Gastroesophageal sphincter (tissue), 4 donors: ENCODE measurements at regions not wholly inside any gene's neighbourhood (a gene's known extent, or its start where the extent isn't known, plus 50 kb on each side); places are given as distances from the start of the nearest gene placed in this dataset.

Source experiments
- ATAC-seq: fragments of 150-250 bp; one replicate; pipeline ENCODE4 v1.9.1; 2016; ENCODE audit warnings: mild to moderate bottlenecking, moderate library complexity
- H3K27ac ChIP-seq, 4 donors: fragments of 200-600 bp; sonication (generic) in 3 of 4; 1 replicate in 3 of 4; 2 replicates in 1 of 4; pipeline ENCODE4 v1.5.1; 2016 to 2019
- H3K27me3 ChIP-seq: fragments of 200-600 bp; sonication (generic); one replicate; pipeline ENCODE4 v1.5.1; 2019
- H3K36me3 ChIP-seq, 2 donors: fragments of 200-600 bp; sonication (generic); one replicate each; pipeline ENCODE4 v1.5.1; 2019; ENCODE audit warnings: control low read depth in 1 of 2
- H3K4me1 ChIP-seq, 3 donors: fragments of 200-600 bp; sonication (generic); 1 replicate in 2 of 3; 2 replicates in 1 of 3; pipeline ENCODE4 v1.5.1; 2016 to 2019; ENCODE audit warnings: control low read depth in 2 of 3
- H3K4me3 ChIP-seq, 2 donors: fragments of 200-600 bp; sonication (generic); one replicate each; pipeline ENCODE4 v1.5.1; 2019; ENCODE audit warnings: mild to moderate bottlenecking in 1 of 2, moderate library complexity in 1 of 2
- H3K9me3 ChIP-seq, 3 donors: fragments of 200-600 bp; sonication (generic); one replicate each; pipeline ENCODE4 v1.5.1; 2017 to 2019; ENCODE audit warnings: control low read depth in 2 of 3
- EP300 ChIP-seq: sonication (generic); formaldehyde crosslinking; IDR thresholded peaks from one replicate; pipeline ENCODE4 v1.6.1; 2017; ENCODE audit warnings: antibody characterized with exemption, mild to moderate bottlenecking
- POLR2A ChIP-seq, 2 donors: fragments of 450-650 bp; IDR thresholded peaks; one replicate each; pipeline ENCODE4 v1.6.1; 2017; ENCODE audit warnings: antibody characterized with exemption in 2 of 2, mild to moderate bottlenecking in 2 of 2, moderate library complexity in 1 of 2
- POLR2AphosphoS5 ChIP-seq: sonication (generic); formaldehyde crosslinking; IDR thresholded peaks from one replicate; pipeline ENCODE4 v1.6.1; 2017; ENCODE audit warnings: antibody characterized with exemption
- WGBS, 2 donors: methylation state at CpG; one replicate each; pipeline ENCODE4 v1.1.5; 2018; ENCODE audit warnings: low coverage in 1 of 2; 5-methylcytosine and 5-hydroxymethylcytosine counted together
- TF ChIP-seq, protein P1 (sequence below), 4 experiments: fragments of 200-600 bp in 2 of 4; fragments of 450-650 bp in 2 of 4; sonication (generic) in 1 of 4; IDR thresholded peaks; one replicate each; pipeline ENCODE4 v1.5.1; 2017 to 2019; ENCODE audit warnings: antibody characterized with exemption in 4 of 4, mild to moderate bottlenecking in 2 of 4, moderate library complexity in 2 of 4

- no peak overlapping the region for H3K4me3 ChIP-seq
- no peaks in the 10 kb centered on the region for H3K27me3 ChIP-seq
- no peak for ATAC-seq
- 83 to 90% methylated on average over 2 to 3 of the region's 3 CpGs for WGBS, 2 donors
- H3K36me3 ChIP-seq = no peaks in the 10 kb centered on the region
- H3K9me3 ChIP-seq = no peaks in the 10 kb centered on the region
- TF ChIP-seq, protein P1, sequence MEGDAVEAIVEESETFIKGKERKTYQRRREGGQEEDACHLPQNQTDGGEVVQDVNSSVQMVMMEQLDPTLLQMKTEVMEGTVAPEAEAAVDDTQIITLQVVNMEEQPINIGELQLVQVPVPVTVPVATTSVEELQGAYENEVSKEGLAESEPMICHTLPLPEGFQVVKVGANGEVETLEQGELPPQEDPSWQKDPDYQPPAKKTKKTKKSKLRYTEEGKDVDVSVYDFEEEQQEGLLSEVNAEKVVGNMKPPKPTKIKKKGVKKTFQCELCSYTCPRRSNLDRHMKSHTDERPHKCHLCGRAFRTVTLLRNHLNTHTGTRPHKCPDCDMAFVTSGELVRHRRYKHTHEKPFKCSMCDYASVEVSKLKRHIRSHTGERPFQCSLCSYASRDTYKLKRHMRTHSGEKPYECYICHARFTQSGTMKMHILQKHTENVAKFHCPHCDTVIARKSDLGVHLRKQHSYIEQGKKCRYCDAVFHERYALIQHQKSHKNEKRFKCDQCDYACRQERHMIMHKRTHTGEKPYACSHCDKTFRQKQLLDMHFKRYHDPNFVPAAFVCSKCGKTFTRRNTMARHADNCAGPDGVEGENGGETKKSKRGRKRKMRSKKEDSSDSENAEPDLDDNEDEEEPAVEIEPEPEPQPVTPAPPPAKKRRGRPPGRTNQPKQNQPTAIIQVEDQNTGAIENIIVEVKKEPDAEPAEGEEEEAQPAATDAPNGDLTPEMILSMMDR (IDR thresholded peaks at IDR 0.05) = no peak
- TF ChIP-seq POLR2A (IDR thresholded peaks at IDR 0.05) = no peak
- TF ChIP-seq EP300 = no peak
- no peak for TF ChIP-seq POLR2AphosphoS5
- no peak overlapping the region for H3K27ac ChIP-seq
- H3K4me1 ChIP-seq = no peaks in the 10 kb centered on the region
Measured at GRCh38 chrX:42027367-42028000, 104.1 kb upstream of the CASK start.

DNA sequence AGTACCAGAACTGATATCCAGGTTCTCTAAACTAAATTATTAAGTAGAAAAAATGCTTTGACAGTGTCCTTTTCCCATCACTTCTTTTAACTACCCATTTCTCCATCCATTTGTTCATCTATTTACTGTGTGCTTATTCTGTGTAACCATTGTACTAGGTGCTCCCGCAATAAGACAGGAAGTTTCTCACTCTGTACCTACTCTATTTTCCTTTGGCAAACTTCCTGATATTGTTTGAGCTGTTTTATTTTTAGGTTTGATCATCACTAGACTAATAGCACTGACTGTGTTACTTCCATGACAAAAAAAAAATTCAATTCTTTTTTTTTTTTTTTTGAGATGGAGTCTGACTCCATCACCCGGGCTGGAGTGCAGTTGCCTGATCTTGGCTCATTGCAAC lies 102.5 kb upstream of the CASK start:
- ATAC-seq = no peak
- Histone ChIP-seq H3K4me1 (no peaks in the 10 kb centered on the region), H3K27ac (no peak overlapping the region), H3K9me3 (no peaks in the 10 kb centered on the region), H3K27me3 (no peaks in the 10 kb centered on the region), H3K4me3 (no peak overlapping the region), H3K36me3 (no peaks in the 10 kb centered on the region)
- TF ChIP-seq EP300 = no peak
- TF ChIP-seq POLR2A (IDR thresholded peaks at IDR 0.05) = no peak
- TF ChIP-seq POLR2AphosphoS5 = no peak
- TF ChIP-seq, protein P1 (IDR thresholded peaks at IDR 0.05) = no peak
- WGBS, 2 donors = 64 to 85% methylated on average over 1 to 2 of the region's 2 CpGs

DNA sequence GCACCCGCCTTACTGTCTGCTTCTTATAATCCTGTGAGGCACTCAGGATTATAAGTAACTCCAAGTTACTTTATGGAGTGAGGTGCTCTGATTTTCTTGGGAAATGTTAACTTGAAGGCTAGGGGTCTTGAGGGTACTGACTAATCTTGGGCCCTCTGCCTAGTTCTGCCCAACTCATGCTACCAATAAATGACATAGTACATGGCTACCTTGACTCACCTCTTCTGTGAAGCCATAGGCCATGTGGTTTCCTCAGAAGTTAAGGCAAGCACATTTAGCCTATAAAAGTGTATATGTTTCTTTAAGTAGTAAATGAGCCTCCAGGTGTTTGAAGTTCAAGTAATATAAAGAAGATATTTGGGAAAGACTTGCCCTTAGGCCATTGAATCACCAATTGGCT lies 99.8 kb upstream of the CASK start:
- no CpG with 5 or more reads among the region's 1 CpG for WGBS, 2 donors
- Histone ChIP-seq H3K4me3 (no peak overlapping the region), H3K4me1 (no peaks in the 10 kb centered on the region)

GRCh38 chrX:42022158-42022557 lies 98.8 kb upstream of the CASK start:
- H3K36me3 ChIP-seq = no peaks in the 10 kb centered on the region
- H3K4me3 ChIP-seq = no peak overlapping the region
- TF ChIP-seq POLR2A (IDR thresholded peaks at IDR 0.05) (no peak), POLR2AphosphoS5 (no peak), EP300 (no peak)
- TF ChIP-seq, protein P1 (IDR thresholded peaks at IDR 0.05) = no peak
- H3K9me3 ChIP-seq = no peaks in the 10 kb centered on the region
- H3K4me1 ChIP-seq = no peaks in the 10 kb centered on the region
- H3K27ac ChIP-seq = no peak overlapping the region
- no peaks in the 10 kb centered on the region for H3K27me3 ChIP-seq
- no peak for ATAC-seq

More for the DNA sequence above, 99.8 kb upstream of the CASK start:
- ATAC-seq = no peak
- Histone ChIP-seq H3K27me3 (no peaks in the 10 kb centered on the region), H3K9me3 (no peaks in the 10 kb centered on the region), H3K36me3 (no peaks in the 10 kb centered on the region), H3K27ac (no peak overlapping the region)
- TF ChIP-seq EP300 (no peak), POLR2AphosphoS5 (no peak), POLR2A (IDR thresholded peaks at IDR 0.05) (no peak)
- TF ChIP-seq, protein P1 (IDR thresholded peaks at IDR 0.05) = no peak

DNA sequence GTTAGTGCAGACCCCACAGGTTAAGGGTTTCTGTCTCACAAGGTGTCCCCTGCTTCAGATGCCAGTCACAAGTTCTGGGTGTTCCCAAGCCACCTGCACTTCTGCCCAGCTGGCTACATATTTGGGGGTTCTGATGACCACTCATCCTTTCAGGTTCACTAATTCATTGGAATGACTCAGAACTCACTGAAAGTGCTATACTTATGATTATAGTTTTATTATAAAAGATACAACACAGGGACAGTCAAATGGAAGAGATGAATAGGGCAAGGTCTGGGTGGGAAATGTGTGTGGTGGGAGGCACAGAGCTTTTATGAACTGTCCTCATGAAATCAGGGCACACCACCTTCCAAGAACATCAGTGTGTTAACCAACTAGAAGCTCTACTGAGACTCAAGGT lies 97.7 kb upstream of the CASK start:
- no peak overlapping the region for H3K4me3 ChIP-seq
- no peak for ATAC-seq
- TF ChIP-seq, protein P1 (IDR thresholded peaks at IDR 0.05) = no peak
- TF ChIP-seq EP300 (no peak), POLR2AphosphoS5 (no peak)

More for the DNA sequence above, 97.7 kb upstream of the CASK start:
- Histone ChIP-seq H3K9me3 (no peaks in the 10 kb centered on the region), H3K27me3 (no peaks in the 10 kb centered on the region), H3K4me1 (no peaks in the 10 kb centered on the region), H3K27ac (no peak overlapping the region), H3K36me3 (no peaks in the 10 kb centered on the region)
